Activated T-cell treated with anti-CD3 and anti-CD28 coated beads for 24 hours (primary cell): ENCODE measurements at regions not wholly inside any gene's neighbourhood (a gene's known extent, or its start where the extent isn't known, plus 50 kb on each side); places are given as distances from the start of the nearest gene placed in this dataset.

Experiments
- DNase-seq: peaks from one replicate; pipeline ENCODE4 v3.0.0-alpha.2; 2020; ENCODE audit warnings: low read depth

DNA sequence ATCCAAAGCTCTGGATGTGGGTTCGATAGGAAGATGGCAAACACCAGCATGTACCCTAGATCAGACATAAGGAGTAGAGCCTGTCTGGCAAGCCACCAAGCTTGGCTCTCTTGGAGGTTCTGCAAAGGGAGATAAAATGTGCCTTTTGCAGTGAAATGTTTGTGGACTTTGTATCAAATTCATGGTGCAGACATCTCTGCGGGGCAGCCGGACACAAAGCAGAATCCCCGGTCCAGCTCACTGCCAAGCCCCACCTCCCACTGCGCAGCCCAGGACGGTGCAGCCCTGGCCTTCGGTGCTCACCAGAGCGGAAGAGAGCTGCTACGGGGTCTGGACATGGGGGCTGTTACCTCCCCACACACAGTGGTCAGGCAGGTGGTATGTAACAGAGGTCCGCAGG lies 333.6 kb upstream of the JARID2 start:
- DNase-seq: no peak

DNA sequence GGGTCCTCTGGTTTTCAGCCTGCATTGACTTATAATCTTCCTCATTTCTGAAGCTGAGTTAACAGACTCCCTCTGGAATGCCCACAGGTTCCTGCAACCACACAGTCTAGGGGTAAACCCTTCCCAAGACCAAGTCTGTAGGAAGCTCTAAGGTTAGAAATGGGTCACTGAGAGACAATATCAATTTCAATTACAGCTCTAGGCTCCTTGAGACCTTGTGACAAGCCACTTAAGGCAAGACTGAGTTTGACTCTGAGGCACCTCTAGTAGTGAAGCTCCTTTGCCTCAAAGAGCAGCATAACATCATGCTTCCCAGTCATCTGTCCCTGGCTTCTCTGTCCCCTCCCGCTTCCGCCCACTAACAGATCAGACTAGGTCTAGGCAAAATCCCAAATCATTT lies 333.2 kb upstream of the JARID2 start:
- no peak for DNase-seq

DNA sequence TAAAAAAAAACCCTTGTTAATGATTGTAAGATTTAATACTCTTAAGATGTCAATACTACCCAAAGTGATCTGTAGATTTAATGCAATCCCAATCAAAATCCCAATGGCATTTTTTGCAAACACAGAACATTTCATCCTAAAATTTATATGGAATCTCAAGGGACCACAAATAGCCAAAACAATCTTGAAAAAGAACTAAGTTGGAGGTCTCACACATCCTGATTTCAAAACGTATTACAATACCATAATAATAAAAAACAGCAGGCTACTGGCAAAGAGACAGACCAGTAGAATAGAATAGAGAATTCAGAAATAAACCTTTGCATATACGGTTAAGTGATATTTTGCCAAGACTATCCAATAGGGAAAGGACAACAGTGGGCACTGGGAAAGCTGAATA lies 331.9 kb upstream of the JARID2 start:
- DNase-seq: no peak

DNA sequence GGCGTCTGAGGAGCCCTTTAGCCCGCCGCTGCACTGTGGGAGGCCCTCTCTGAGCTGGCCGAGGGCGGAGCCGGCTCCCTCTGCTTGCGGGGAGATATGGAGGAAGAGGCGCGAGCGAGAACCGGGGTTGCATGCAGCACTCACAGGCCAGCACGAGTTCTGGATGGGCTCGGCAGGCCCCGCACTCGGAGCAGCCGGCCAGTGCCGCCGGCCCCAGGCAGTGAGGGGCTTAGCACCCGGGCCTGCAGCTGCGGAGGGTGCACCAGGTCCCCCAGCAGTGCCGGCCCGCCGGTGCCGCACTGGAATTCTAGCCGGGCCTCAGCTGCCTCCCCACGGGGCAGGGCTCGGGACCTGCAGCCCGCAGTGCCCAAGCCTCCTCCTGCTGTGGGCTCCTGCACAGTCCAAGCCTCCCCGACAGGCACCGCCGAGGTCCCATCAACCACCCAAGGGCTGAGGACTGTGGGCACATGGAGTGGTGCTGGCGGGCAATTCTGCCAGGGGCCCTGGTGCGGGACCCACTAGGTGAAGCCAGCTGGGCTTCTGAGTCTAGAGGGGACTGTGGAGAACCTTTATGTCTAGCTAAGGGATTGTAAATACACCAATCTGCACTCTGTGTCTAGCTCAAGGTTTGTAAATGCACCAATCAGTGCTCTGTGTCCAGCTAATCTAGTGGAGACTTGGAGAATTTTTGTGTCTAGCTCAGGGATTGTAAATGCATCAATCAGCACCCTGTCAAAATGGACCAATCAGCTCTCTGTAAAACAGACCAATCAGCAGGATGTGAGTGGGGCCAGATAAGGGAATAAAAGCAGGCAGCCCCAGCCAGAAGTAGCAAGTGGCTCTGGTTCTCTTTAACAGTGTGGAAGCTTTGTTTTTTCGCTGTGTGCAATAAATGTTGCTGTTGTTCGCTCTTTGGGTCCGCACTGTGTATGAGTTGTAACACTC lies 329.7 kb upstream of the JARID2 start:
- DNase-seq: no peak

DNA sequence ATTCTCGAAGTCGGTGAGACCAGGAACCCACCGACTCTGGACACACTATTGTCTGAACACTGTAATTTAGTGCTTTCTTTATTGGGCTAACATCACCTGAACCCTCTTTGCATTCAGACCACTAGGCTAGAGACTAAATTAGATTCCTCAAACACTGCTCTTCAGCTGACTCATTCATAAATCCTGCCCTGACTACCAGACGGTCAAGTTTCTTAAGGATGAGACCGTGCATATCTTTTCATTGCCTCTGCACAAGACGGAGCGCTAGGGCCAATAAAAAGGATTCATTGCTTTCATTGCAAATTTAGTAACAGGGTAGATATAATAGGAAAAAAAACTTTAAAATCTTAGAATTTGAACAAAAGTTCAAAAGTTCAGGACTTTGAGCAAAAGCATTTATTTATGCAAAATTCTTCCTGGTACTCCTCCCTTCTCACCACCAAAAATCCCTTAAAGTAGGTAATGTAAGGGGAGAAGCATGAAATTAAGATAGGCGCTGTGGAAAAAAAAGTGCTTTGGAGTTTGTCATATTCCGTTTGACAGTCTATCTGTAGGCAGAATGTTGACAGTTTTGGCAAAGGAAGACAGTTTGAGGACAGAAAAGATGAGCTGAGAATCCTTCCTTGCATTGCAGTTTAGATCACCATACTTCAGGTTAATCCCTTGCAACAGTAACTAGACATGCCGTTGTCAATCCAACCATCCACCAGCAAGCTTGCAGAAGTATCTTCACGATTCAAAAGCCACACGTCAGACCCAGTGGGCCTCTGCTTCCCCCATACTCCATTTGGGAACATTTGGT lies 328.6 kb upstream of the JARID2 start:
- no peak for DNase-seq

DNA sequence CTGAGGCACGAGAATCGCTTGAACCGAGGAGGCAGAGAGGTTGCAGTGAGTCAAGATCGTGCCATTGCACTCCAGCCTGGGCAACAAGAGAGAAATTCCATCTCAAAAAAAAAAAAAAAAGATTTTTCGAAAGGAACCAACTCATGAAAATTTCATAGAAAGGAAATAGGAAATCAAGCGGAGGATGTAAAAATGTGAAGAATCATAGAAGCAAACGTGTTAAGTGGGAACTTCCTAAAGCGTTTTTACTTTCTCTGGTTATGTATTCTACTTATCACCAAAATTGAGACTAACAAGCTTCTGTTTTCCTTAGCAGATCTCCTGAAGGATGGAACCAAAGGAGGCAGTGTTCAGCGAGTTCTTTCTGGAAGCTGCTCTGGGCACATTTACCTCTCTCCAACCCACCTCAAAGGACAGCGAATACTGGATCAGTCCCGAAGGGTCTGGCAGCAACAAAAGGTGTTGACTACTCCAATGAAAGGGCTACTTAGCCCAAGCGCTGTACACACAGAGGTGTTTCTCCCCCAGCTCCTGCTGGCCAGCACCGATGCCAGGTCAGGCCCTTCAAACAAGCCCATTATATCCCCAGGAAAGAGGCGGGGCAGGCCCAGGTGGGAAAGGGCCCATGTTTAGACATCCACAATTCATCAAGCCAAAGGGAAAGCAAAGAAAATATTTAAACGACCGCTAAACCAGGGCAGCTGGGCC lies 327.5 kb upstream of the JARID2 start:
- DNase-seq: no peak

DNA sequence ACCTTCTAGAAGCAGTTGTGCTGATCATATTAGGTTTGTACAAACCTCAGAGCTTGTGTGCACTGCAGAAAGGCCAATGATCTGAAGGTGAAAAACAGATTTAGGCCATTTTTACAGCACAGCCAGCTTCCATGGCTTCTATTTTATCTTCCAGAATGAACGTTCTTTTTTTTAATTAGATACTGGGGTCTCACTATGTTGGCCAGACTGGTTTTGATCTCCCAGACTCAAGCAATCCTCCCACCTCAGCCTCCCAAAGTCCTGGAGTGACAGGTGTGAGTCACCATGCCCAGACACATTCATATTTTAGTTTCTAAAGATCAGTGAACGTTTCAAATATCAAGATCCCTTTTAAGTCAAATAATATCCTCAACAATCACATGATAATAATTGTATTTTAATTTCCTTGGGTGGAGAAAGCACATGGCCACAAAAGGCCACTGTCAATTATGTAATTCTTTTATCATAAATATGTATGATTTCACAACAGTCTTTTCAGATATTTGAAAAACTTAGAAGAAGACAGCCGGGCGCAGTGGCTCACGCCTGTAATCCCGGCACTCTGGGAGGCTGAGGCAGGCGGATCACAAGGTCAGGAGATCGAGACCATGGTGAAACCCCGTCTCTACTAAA lies 326.7 kb upstream of the JARID2 start:
- no peak for DNase-seq

DNA sequence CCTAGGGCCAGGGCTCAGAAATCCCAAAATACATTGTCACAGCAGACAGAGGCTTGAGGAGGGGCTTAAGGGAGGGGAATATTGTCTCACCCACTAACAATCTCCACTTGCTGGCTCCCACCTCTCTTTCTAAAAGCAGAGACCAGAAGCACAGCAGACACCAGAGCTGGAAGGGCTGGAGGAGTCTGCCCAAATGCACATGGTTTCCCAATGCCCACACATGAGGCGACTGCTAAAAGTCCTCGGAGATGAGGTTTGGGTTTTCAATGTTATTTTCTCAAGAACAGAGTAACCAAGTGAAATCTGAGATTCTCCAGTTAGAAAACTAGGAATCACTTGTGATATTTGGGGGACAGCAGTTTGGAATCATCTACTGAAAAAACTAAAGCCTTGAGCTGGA lies 325.6 kb upstream of the JARID2 start:
- DNase-seq: no peak

DNA sequence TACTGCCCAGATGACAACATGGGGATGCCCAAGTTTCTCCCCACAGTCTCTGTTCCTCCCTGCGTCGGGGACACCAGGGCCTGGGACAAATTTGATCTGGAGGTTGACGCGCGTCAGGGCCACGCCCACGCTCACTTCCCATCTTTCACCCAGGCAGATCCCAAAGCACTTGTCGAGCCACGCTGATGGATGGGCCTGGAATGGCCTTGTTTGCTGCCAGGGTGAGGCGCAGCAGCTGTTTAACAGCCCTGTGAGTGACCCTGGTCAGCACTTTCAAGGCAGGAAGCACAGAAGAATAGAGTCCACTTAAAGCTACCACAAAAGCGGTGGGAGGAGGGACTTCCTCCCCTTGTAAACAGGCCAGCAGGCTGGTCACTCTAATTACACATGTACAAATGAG lies 324.7 kb upstream of the JARID2 start:
- DNase-seq: no peak

DNA sequence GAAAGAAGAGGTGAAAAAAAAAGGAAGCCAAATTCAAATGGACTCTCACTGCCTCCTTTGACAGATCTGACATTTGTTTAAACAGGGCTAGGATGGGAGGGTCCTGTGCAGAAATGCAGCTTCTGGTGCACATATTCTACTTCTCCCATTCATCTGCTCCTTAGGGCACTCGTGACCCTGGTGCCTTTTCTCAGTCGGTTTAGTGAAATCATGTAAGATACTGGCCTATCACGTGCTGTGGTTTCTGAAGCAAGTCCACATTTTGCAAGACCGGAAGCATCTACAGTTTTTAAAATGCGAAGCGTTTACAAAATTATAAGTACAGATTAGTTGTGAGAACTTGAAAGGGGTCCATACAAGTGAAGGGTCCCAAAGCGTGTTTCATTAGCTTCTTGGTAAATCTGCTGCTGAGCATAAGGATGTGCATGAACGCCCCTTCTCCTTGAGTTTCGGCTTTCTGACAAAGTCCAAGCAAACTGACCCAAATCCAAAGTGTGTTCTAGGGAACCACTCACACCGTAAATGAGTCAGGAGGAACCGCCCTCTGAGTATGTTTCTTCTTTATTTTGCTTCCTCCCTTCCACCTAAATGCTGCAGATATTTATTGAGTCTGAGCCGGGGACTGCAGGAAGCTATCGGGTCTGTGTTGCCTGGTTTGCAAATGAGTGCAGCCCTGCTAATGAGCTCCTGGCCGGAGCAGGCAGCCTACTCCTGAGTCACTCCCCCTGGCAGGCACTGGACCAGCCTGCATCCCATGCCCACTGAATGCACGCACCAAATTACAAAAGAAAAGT lies 323.8 kb upstream of the JARID2 start:
- no peak for DNase-seq

DNA sequence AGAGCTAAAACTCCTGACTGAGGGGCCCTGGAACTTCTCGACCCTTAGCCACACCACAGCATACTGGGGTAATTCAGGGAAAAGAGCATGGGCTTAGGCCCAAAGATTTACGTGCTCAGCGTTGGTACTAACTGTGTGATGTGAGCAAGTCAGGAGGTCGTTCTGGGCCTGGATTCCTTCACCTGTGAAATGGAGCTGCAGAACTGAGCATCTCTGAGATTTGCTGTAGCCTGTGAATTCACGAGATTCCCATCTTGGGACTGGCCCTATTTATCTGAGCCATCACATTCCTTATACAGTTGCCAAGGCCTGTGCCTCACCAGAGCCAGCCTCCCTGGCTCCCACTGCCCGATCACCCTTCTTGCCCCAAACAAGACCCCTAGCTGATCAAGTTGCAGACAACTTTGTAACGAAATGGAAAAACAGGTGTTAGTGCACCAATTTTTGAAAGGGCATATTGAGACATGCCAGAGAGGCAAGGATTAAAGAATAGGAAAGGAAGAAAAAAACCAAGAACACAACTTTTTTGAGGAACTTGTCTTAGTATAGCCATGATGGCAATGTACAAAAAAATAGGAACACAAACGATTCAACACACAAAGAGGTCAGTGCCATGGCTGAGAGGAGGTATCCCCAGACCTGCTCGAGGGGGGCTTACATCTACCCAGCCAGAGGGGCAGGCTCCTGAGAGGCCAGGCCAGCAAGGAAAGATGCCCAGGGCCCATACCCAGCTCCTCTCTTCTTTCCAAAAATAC lies 323.0 kb upstream of the JARID2 start:
- DNase-seq: no peak

DNA sequence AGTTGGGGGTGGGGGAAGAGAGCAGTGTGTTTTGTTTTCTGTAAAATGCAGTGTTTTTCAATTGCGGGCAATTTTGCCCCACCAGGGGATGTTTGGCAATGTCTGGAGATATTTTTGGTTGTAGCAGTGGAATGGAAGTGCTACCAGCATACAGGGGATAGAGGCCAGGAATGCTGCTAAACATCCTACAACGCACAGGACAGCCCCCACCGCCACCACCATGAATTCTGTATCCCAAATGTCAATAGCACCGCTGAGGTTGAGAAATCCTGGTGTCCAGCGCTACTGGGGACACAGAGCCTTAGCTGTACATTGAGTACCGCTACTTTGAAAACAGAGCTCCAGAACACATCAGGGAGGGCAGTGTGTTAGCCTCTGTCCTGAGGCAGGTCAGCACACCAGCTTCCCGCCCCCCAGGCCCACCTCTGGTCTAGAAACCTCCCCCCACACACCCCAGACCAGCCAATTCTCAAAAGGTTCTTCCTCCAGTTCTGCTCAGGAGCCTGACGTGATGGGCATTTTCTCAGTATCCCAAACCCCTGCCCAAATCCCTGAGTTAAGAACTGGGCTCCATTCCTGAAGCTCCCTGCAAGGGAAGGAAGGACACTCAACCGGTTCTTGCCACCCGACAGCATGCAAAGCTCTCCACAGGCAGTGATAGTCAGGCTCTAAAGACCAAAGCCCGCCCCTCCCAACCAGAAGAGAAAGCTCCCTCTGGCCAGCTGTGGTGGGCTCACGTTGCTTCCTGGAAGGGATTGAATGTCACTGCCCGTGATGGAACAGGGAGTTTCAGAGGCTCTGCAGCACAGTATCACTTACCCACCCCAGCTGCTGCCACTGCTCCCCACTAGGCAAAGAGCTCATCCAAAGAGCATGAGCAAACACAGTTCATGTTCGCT lies 321.5 kb upstream of the JARID2 start:
- no peak for DNase-seq

DNA sequence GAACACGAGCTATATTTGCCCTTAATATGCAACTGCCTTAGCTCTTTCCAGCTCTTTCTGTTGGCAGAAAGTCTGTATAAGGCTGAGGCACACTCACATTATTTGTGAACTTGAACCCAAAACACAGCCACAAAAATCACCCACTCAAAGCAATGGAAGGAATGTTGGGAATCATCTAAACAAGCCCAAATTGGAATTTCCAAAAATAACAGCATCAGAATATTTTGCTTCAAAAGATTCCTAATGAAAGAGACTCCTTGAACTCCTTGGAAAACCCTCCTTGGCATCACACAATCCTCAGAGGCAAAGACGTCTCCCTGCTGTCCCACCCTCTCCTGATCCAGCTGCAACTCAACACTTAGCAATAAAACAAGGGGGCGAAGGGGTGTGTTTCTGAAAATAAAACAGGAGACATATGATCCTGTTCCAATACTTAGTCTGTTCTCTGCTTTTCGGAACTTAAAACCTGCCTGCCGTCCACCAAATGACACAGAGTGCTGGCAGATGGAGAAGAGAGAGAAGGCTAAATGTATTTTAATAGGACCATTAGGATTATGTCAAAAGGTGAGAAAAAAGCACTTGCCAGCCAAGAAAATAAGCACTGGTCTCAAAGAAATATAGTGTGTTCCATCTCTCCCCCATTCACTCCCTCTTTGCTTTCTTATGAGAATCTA lies 320.7 kb upstream of the JARID2 start:
- no peak for DNase-seq

DNA sequence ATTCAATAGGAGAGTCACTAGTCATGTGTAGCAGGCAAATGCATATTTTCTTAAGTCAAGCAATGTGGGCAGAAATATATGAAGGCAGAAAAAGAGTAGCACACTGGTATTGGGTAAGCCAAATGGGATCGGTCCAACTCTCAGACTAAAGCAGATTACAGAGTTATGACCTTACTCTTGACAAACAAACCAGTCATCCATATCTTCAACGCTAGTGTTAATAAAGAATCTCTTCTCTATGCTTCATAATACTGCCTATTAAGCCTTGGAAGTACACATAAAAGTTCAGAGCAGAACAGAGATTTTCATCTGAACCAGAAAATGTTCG lies 320.2 kb upstream of the JARID2 start:
- DNase-seq: no peak

DNA sequence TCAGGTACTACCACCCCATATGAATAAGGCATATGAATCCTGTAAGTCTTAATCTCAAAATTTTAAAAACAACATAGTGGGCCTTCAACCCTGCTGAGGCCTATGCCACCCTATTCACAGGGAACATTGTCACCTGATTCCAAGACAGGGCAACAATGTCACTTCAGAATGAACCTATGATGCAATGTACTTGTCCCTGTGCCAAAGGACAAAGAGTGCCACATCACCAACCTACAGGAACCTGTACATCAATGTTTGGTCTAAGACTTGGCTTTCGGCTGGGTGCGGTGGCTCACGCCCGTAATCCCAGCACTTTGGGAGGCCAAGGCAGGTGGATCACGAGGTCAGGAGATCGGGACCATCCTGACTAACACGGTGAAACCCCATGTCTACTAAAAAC lies 318.5 kb upstream of the JARID2 start:
- DNase-seq: no peak

DNA sequence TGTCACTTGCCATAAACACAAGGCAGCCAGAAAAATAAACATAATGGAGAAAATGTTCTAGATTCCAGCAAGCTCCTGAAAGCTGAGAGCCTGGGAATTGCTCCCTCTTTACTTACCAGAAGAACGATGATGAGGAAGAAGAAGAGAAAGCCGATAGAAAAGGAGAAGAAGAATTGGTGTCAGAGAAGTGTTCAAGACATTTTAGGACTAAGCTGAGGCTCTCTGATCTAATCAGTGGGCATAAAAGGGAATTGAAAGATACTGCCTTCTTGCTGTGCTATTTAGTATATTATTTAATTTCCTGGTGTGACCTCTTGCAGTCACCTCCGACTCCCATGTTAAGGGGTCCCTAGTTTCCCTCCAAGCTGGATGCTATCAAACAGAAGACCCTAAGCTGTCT lies 316.6 kb upstream of the JARID2 start:
- DNase-seq: no peak

DNA sequence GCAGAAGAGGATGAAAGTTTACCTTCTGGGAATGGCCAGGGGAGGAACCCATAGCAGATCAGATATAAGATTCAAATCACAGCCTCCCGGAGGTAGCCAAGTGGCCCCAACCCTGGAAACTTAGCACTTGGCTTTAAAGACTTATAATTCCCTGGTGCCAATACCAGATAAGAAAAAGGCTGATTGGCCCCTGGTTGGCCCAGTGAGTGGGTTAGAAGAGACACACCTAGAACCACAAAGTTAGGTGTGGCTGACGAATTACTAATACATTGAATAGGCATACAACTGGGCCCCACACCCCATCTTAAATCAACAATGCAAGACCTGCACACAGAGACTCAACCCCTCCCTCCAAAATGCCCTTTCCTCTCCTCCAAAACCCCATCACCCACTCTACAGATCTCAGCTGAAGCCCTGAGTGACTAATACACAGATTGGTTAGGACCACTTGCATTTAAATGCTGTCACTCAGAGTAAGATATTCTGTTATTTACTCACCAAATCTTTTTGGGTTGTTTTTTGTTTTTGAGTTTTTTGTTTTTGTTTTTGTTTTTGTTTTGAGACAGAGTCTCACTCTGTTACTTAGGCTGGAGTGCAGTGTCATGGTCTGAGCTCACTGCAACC lies 315.4 kb upstream of the JARID2 start:
- no peak for DNase-seq

DNA sequence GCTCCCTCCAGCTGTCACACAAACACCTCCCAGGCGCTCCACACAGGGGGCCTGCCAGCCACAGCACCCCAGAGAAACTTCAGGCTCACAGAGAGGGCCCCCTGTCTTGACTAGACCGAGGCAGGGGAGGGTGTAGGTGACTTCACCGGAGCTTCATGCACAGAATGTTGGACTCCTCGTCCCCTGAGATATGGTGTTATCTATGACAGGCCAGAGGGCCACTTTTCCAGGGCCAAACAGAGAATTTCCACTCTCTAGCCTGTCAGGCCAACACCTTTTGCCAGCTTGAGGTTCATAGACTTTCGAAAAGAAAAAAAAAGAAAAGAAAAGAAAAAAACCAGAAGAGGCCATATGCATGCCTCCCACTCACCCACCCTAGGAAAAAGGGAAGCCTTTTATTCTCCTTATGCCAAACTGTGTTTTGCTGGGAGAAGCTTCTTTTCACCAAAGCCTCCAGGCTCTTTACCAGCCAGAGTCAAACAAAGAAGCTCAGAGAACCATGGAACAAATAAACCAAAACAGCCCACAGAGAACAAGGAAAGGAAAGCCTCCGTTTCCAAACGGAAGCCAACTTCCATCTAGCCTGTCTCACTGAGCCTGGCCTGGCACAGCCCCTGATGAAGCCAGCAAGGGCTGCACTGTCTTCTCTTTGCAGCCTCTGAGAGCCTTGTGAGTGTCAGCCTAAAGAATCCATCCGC lies 313.2 kb upstream of the JARID2 start:
- DNase-seq: no peak
